ENCODE measurements at regions not wholly inside any gene's neighbourhood (a gene's known extent, or its start where the extent isn't known, plus 50 kb on each side); places are given as distances from the start of the nearest gene placed in this dataset.

- no peak for TF ChIP-seq CTCF (conservative IDR thresholded peaks at IDR 0.05)
- TF ChIP-seq EZH2 (IDR thresholded peaks at IDR 0.05; ENCODE audit: low read depth), result no peak
Observed at GRCh38 chr10:56085406-56086122, 275.5 kb downstream of the ZWINT start.
